ENCODE measurements at regions not wholly inside any gene's neighbourhood (a gene's known extent, or its start where the extent isn't known, plus 50 kb on each side); places are given as distances from the start of the nearest gene placed in this dataset.

- TF ChIP-seq ZNF600 (tag by site-specific recombination; IDR thresholded peaks at IDR 0.05) (no peak), ZBTB8A (tag by site-specific recombination; IDR thresholded peaks at IDR 0.05) (no peak), ZNF121 (tag by site-specific recombination; IDR thresholded peaks at IDR 0.05) (no peak)
These were observed 981.0 kb downstream of the SUCLG1 start (continued) for GRCh38 chr2:83478037-83478436.

GRCh38 chr2:83475371-83475770 lies 983.7 kb downstream of the SUCLG1 start:
- POLR2A ChIA-PET, result no interaction called here
- CTCF ChIA-PET, result interaction anchor here (0.7 kb wide), 1 partner anchor 49 kb away, joined by 3 read pairs; no protein-coding TSS in a partner anchor

More at GRCh38 chr2:83475371-83475770, 983.7 kb downstream of the SUCLG1 start:
- Histone ChIP-seq H3K27ac (ENCODE audit: extremely low read depth, low read depth, low read length) (no peak overlapping the region), H3K9me3 (ENCODE audit: control insufficient read depth, insufficient read depth, low read depth, low read length) (no peaks in the 10 kb centered on the region), H3K4me3 (ENCODE audit: low read depth, low read length) (no peak overlapping the region), H3K4me1 (ENCODE audit: control insufficient read depth, insufficient read depth, low read length) (no peaks in the 10 kb centered on the region), H3K36me3 (ENCODE audit: control insufficient read depth in 2 of 2, insufficient read depth in 1 of 2, low read length in 2 of 2) (no peaks in the 10 kb centered on the region)
- no peak for TF ChIP-seq ZXDB (tag by site-specific recombination; IDR thresholded peaks at IDR 0.05)
- no peak for TF ChIP-seq ZNF184 (tag by site-specific recombination; IDR thresholded peaks at IDR 0.05)
- no peak for TF ChIP-seq KLF17 (tag by site-specific recombination; IDR thresholded peaks at IDR 0.05)
- TF ChIP-seq ZNF202 (tag by site-specific recombination; IDR thresholded peaks at IDR 0.05; ENCODE audit: borderline replicate concordance), result no peak
- TF ChIP-seq ZNF843 (tag by site-specific recombination; IDR thresholded peaks at IDR 0.05), result no peak
- TF ChIP-seq PRDM6 (tag by site-specific recombination; IDR thresholded peaks at IDR 0.05), result no peak
- TF ChIP-seq ZNF112 (tag by site-specific recombination; IDR thresholded peaks at IDR 0.05), result no peak
- TF ChIP-seq ZNF518A (tag by site-specific recombination; conservative IDR thresholded peaks at IDR 0.05; ENCODE audit: low read depth), result no peak
- TF ChIP-seq PRDM1 (tag by site-specific recombination; IDR thresholded peaks at IDR 0.05), result no peak
- no peak for TF ChIP-seq ZNF707 (tag by site-specific recombination; IDR thresholded peaks at IDR 0.05)

All from HEK293 (cell line).